Thoracic aorta (tissue), 2 donors: ENCODE measurements at regions not wholly inside any gene's neighbourhood (a gene's known extent, or its start where the extent isn't known, plus 50 kb on each side); places are given as distances from the start of the nearest gene placed in this dataset.

ENCODE experiments used
- ATAC-seq: fragments of 150-250 bp; one replicate; pipeline ENCODE4 v1.8.0; 2017; ENCODE audit warnings: low read depth; ENCODE audit not compliant: insufficient number of reproducible peaks, low FRiP score
- DNase-seq: peaks from one replicate; pipeline ENCODE4 v3.0.0-alpha.2; 2020; ENCODE audit warnings: low spot score
- H3K27ac ChIP-seq, 2 donors: fragments of 200-600 bp; sonication (generic); 1 replicate in 1 of 2; 2 replicates in 1 of 2; pipeline ENCODE4 v1.5.1; 2016; ENCODE audit warnings: mild to moderate bottlenecking in 2 of 2, moderate library complexity in 2 of 2
- H3K27me3 ChIP-seq: fragments of 200-600 bp; sonication (generic); replicated peaks from 2 replicates; pipeline ENCODE4 v1.6.0; 2016; ENCODE audit warnings: mild to moderate bottlenecking; ENCODE audit not compliant: insufficient read depth
- H3K36me3 ChIP-seq: fragments of 200-600 bp; sonication (generic); one replicate; pipeline ENCODE4 v1.5.1; 2016
- H3K4me1 ChIP-seq, 2 donors: fragments of 200-600 bp; sonication (generic); 1 replicate in 1 of 2; 2 replicates in 1 of 2; pipeline versions ENCODE4 v1.5.1 to v1.6.0; 2016; ENCODE audit warnings: low read depth in 2 of 2, mild to moderate bottlenecking in 1 of 2; ENCODE audit not compliant: control insufficient read depth in 1 of 2
- H3K4me3 ChIP-seq: fragments of 200-600 bp; sonication (generic); 2 replicates; pipeline ENCODE4 v1.5.1; 2016; ENCODE audit warnings: mild to moderate bottlenecking
- H3K9me3 ChIP-seq: fragments of 200-600 bp; sonication (generic); 2 replicates; pipeline ENCODE4 v1.5.1; 2016
- CTCF ChIP-seq: fragments of 200-600 bp; sonication (generic); IDR thresholded peaks from one replicate; pipeline ENCODE4 v1.5.1; 2019; ENCODE audit warnings: antibody characterized with exemption

DNA sequence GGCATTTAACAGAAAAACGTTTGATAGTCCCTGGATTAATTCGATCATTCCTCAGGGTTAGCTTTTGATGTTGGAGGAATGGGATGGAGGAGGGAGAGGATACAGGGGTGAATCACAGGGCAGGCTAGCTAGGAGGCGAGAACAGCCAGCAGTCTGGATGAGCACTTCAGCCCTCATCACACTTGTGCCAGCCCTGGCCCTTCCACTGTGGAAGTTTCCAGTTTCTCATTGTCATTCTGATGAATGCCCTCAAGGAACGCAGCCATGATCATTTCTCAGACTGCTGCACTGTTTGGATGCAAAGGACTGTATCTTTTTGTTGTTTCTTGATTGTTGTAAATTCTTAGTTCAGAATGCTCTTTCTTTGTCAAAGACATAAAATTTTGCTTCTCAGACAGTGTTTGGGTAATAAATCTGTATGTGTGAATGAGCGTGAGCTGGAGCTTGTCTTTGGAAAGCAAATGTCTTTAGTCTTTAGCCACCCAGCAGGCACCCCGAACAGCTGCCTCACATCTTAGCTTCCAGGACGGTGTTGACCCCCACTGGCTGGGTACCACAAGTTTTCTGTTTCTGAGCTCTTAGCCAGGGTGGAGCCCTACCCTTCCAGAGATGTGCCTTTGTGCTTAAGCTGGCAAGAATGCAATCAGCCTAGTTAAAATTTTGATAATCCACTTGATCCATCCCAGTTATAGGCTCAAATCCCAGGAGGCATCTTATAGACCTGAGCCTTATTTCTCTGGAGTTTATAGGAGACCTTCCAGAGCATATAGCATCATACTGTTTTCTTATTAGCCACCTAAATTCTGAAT, 121.1 kb downstream of the PDCD6IP start:
- Histone ChIP-seq H3K4me1 (no peaks in the 10 kb centered on the region), H3K9me3 (no peaks in the 10 kb centered on the region), H3K4me3 (no peak overlapping the region), H3K27me3 (no peaks in the 10 kb centered on the region), H3K36me3 (no peaks in the 10 kb centered on the region), H3K27ac (no peak overlapping the region)
- TF ChIP-seq CTCF = no peak
- ATAC-seq (no peak), DNase-seq (no peak)

GRCh38 chr3:33920511-33920910, 122.1 kb downstream of the PDCD6IP start:
- no peak for TF ChIP-seq CTCF
- Histone ChIP-seq H3K4me1 (no peaks in the 10 kb centered on the region), H3K9me3 (no peaks in the 10 kb centered on the region), H3K27me3 (no peaks in the 10 kb centered on the region), H3K27ac (no peak overlapping the region), H3K4me3 (no peak overlapping the region), H3K36me3 (no peaks in the 10 kb centered on the region)
- ATAC-seq (no peak), DNase-seq (no peak)

- Histone ChIP-seq H3K27me3 (no peaks in the 10 kb centered on the region), H3K36me3 (no peaks in the 10 kb centered on the region), H3K27ac (no peak overlapping the region), H3K4me3 (no peak overlapping the region), H3K4me1 (no peaks in the 10 kb centered on the region), H3K9me3 (no peaks in the 10 kb centered on the region)
- no peak for TF ChIP-seq CTCF
- ATAC-seq (no peak), DNase-seq (no peak)
Measured at GRCh38 chr3:33921608-33922007, 123.2 kb downstream of the PDCD6IP start.

GRCh38 chr3:33926998-33927605, 128.7 kb downstream of the PDCD6IP start:
- H3K9me3 ChIP-seq = no peaks in the 10 kb centered on the region
- TF ChIP-seq CTCF = no peak
- DNase-seq = no peak
- H3K27me3 ChIP-seq = no peaks in the 10 kb centered on the region
- no peak overlapping the region for H3K4me3 ChIP-seq
- no peak overlapping the region for H3K27ac ChIP-seq
- no peak for ATAC-seq
- no peaks in the 10 kb centered on the region for H3K36me3 ChIP-seq
- no peaks in the 10 kb centered on the region for H3K4me1 ChIP-seq

- Histone ChIP-seq H3K36me3 (no peaks in the 10 kb centered on the region), H3K27ac (no peak overlapping the region), H3K9me3 (no peaks in the 10 kb centered on the region), H3K27me3 (no peaks in the 10 kb centered on the region), H3K4me3 (no peak overlapping the region), H3K4me1 (no peaks in the 10 kb centered on the region)
- ATAC-seq (no peak), DNase-seq (no peak)
- no peak for TF ChIP-seq CTCF
Measured at GRCh38 chr3:33929813-33930212, 131.4 kb downstream of the PDCD6IP start.
